Mesendoderm (in vitro differentiated cells): ENCODE measurements at regions not wholly inside any gene's neighbourhood (a gene's known extent, or its start where the extent isn't known, plus 50 kb on each side); places are given as distances from the start of the nearest gene placed in this dataset.

Experiments used
- DNase-seq: peaks from one replicate; pipeline ENCODE4 v3.0.0; 2013
- H2AK5ac ChIP-seq: 2 replicates; pipeline ENCODE4 v1.6.1; 2013; ENCODE audit warnings: low read length, inconsistent platforms
- H2BK120ac ChIP-seq: 2 replicates; pipeline ENCODE4 v1.6.1; 2013; ENCODE audit warnings: low read depth, mild to moderate bottlenecking, low read length, moderate library complexity, mixed read lengths
- H2BK15ac ChIP-seq: replicated peaks from 2 replicates; pipeline ENCODE4 v1.6.1; 2013; ENCODE audit warnings: low read depth, mild to moderate bottlenecking, moderate library complexity
- H2BK5ac ChIP-seq: 2 replicates; pipeline ENCODE4 v1.6.1; 2013; ENCODE audit warnings: low read length, inconsistent platforms
- H3K18ac ChIP-seq: 2 replicates; pipeline ENCODE4 v1.6.1; 2013; ENCODE audit warnings: mild to moderate bottlenecking, low read length, mixed read lengths
- H3K23ac ChIP-seq: one replicate; pipeline ENCODE4 v1.6.1; 2013; ENCODE audit warnings: low read length
- H3K27ac ChIP-seq: 2 replicates; pipeline ENCODE4 v1.5.1; 2013; ENCODE audit warnings: low read depth, mild to moderate bottlenecking, inconsistent platforms, low read length, moderate library complexity
- H3K27me3 ChIP-seq: 2 replicates; pipeline ENCODE4 v1.6.1; 2013; ENCODE audit warnings: low read length, control low read depth, mild to moderate bottlenecking, inconsistent platforms; ENCODE audit not compliant: insufficient read depth, poor library complexity
- H3K36me3 ChIP-seq: 2 replicates; pipeline ENCODE4 v1.6.1; 2013; ENCODE audit warnings: low read length, inconsistent platforms; ENCODE audit not compliant: control insufficient read depth, insufficient read depth
- H3K4ac ChIP-seq: one replicate; pipeline ENCODE4 v1.6.1; 2013; ENCODE audit warnings: low read depth, mild to moderate bottlenecking, low read length, moderate library complexity
- H3K4me1 ChIP-seq: 2 replicates; pipeline ENCODE4 v1.6.1; 2013; ENCODE audit warnings: low read depth, low read length, inconsistent platforms; ENCODE audit not compliant: control insufficient read depth
- H3K4me2 ChIP-seq: 2 replicates; pipeline ENCODE4 v1.6.1; 2013; ENCODE audit warnings: low read length
- H3K4me3 ChIP-seq: 2 replicates; pipeline ENCODE4 v1.5.1; 2013; ENCODE audit warnings: mild to moderate bottlenecking, low read length
- H3K56ac ChIP-seq: one replicate; pipeline ENCODE4 v1.6.1; 2013; ENCODE audit warnings: low read length
- H3K79me1 ChIP-seq: 2 replicates; pipeline ENCODE4 v1.6.1; 2013; ENCODE audit warnings: low read length, inconsistent platforms
- H3K79me2 ChIP-seq: 2 replicates; pipeline ENCODE4 v1.6.1; 2013; ENCODE audit warnings: mild to moderate bottlenecking, low read length; ENCODE audit not compliant: control insufficient read depth, insufficient read depth
- H3K9ac ChIP-seq: 2 replicates; pipeline ENCODE4 v1.6.1; 2013; ENCODE audit warnings: low read length, inconsistent platforms
- H4K5ac ChIP-seq: one replicate; pipeline ENCODE4 v1.6.1; 2013; ENCODE audit warnings: low read length
- H4K8ac ChIP-seq: one replicate; pipeline ENCODE4 v1.6.1; 2013; ENCODE audit warnings: low read depth, mild to moderate bottlenecking, control low read depth, low read length, moderate library complexity
- WGBS: extraction: QIAGEN DNeasy Blood & Tissue Kit; methylation state at CpG from one replicate; pipeline ENCODE4 v1.1.7; 2013; ENCODE audit warnings: low lambda C conversion rate, missing lambda C conversion rate; ENCODE audit not compliant: insufficient coverage; ENCODE audit errors: extremely low coverage; 5-methylcytosine and 5-hydroxymethylcytosine counted together

DNA sequence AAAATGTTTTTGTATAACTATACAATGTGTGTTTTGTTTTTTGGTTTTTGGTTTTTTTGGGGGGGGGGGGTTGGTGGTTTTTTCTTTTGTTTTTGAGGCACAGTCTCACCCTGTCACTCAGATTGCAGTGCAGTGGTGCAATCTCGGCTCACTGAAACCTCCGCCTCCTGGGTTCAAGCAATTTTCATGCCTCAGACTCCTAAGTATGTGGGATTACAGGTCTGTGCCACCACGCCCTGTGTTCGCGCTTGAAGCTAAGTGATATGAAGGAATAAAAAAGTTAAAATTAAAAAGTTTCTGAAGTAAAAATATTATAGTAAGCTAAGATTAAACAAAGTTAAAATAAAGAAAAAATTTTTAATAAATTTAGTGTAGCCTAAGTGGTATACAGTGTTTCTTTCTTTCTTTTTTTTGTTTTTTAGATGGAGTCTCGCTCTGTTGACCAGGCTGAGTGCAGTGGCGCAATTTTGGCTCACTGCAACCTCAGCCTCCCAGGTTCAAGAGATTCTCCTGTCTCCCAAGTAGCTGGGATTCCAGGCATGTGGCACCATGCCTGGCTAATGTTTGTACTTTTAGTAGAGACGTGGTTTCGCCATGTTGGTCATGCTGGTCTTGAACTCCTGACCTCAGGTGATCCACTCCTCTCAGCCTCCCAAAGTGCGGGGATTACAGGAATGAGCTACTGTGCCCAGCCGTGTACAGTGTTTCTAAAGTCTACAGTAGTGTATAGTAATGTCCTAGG lies 53.9 kb upstream of the TEX55 start:
- H2AK5ac ChIP-seq: no peak overlapping the region
- H3K79me2 ChIP-seq: no peaks in the 10 kb centered on the region
- no peak overlapping the region for H4K5ac ChIP-seq
- no peak overlapping the region for H2BK15ac ChIP-seq
- WGBS: no CpG with 5 or more reads among the region's 11 CpGs
- H3K4ac ChIP-seq: no peak overlapping the region
- DNase-seq: no peak
- no peak overlapping the region for H3K27ac ChIP-seq
- H4K8ac ChIP-seq: no peak overlapping the region
- H3K4me2 ChIP-seq: no peak overlapping the region
- no peaks in the 10 kb centered on the region for H3K27me3 ChIP-seq
- no peak overlapping the region for H3K18ac ChIP-seq
- H3K23ac ChIP-seq: no peak overlapping the region
- H2BK120ac ChIP-seq: no peak overlapping the region
- H2BK5ac ChIP-seq: no peak overlapping the region
- H3K36me3 ChIP-seq: no peaks in the 10 kb centered on the region
- no peak overlapping the region for H3K4me3 ChIP-seq
- H3K56ac ChIP-seq: no peak overlapping the region
- H3K79me1 ChIP-seq: no peaks in the 10 kb centered on the region
- no peaks in the 10 kb centered on the region for H3K4me1 ChIP-seq
- H3K9ac ChIP-seq: no peak overlapping the region

DNA sequence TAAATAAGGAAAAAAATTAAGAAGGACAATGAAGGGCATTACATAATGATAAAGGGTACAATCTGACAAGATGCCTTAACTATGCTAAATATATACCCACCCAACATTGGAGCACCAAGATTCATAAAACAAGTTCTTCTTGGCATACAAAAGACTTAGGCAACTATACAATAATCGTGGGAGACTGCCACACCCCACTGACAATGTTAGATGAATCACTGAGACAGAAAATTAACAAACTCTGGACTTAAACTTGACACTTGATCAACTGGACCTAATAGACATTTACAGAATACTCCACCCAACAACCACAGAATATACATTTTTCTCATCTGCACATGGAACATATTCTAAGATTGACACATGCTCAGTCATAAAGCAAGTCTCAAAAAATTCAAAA lies 53.2 kb upstream of the IGSF11 start:
- Histone ChIP-seq H3K4me3 (no peak overlapping the region), H2BK120ac (no peak overlapping the region), H3K4ac (no peak overlapping the region), H2AK5ac (no peak overlapping the region), H3K4me2 (no peak overlapping the region), H3K36me3 (no peaks in the 10 kb centered on the region), H3K27me3 (no peaks in the 10 kb centered on the region), H3K79me2 (no peaks in the 10 kb centered on the region), H3K9ac (no peak overlapping the region), H4K5ac (no peak overlapping the region), H4K8ac (no peak overlapping the region), H3K18ac (no peak overlapping the region), H3K23ac (no peak overlapping the region), H3K27ac (no peak overlapping the region), H2BK15ac (no peak overlapping the region), H2BK5ac (no peak overlapping the region), H3K56ac (no peak overlapping the region), H3K79me1 (no peaks in the 10 kb centered on the region), H3K4me1 (no peaks in the 10 kb centered on the region)
- no CpG with 5 or more reads among the region's 1 CpG for WGBS
- DNase-seq: no peak

DNA sequence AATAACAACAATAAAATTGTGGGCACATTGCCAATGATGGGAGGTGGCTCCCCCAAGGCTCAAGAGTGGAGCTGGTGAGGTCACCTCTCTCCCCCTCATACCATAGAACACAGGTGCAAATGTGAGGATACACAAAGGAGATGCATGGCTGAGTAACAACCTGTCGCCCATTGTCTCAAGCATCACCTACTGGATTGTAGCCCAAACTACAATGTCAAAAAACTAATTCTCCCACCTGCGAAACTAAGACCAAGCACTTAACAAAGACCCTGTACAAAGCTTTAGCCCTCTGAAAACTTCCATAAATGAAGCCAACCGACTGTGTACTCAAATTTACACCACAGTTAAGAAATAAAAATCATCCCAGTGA lies 50.4 kb upstream of the IGSF11 start:
- no peaks in the 10 kb centered on the region for H3K79me1 ChIP-seq

DNA sequence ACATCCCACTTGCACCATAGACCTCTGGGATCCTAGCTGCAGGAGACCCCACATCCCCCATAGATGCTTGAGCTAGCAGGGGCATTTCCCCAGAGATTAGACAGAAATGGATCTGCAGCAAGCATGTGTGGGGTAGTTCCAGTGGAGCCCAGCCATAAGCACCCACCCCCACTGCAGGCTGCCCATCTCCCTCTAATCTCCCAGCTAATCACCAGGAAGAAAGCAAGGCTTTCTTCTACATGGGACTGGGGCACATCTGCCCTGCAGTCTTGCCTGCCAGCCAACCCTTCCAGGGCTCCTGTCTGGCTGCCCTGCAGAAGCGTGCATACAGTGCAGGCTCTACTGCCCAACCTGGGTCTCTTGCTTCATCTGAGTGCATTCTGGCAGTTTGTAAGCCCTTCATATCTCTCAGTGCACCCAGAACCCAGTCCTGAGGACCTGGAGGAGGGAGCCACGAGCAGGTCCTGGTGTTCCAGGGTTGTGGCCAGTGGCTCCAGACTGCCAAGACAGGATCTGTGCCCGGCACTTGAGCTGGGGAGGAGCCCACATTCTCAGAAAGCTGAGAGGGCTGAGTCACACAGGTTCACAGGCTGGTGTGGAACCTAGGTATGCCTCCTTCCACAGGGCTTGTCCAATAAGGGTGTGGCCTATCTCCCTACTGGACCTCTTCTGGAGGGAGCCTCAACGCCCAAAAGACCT lies 49.9 kb upstream of the IGSF11 start:
- H2AK5ac ChIP-seq: no peak overlapping the region
- H3K9ac ChIP-seq: no peak overlapping the region
- no peak overlapping the region for H4K8ac ChIP-seq
- no peak overlapping the region for H3K23ac ChIP-seq
- H4K5ac ChIP-seq: no peak overlapping the region
- no peak overlapping the region for H3K4ac ChIP-seq
- H2BK120ac ChIP-seq: no peak overlapping the region
- H3K36me3 ChIP-seq: no peaks in the 10 kb centered on the region
- no CpG with 5 or more reads among the region's 4 CpGs for WGBS
- H3K18ac ChIP-seq: no peak overlapping the region
- no peaks in the 10 kb centered on the region for H3K27me3 ChIP-seq
- no peak overlapping the region for H3K56ac ChIP-seq
- H2BK15ac ChIP-seq: no peak overlapping the region
- H3K4me3 ChIP-seq: no peak overlapping the region
- peak; percentile 22 for DNase-seq
- H3K79me2 ChIP-seq: no peaks in the 10 kb centered on the region
- no peak overlapping the region for H3K27ac ChIP-seq
- no peak overlapping the region for H3K4me2 ChIP-seq
- no peak overlapping the region for H2BK5ac ChIP-seq
- no peaks in the 10 kb centered on the region for H3K4me1 ChIP-seq
- no peaks in the 10 kb centered on the region for H3K79me1 ChIP-seq

More for the DNA sequence above, 50.4 kb upstream of the IGSF11 start:
- Histone ChIP-seq H3K27me3 (no peaks in the 10 kb centered on the region), H4K5ac (no peak overlapping the region), H4K8ac (no peak overlapping the region), H2AK5ac (no peak overlapping the region), H3K56ac (no peak overlapping the region), H3K18ac (no peak overlapping the region), H3K27ac (no peak overlapping the region), H3K36me3 (no peaks in the 10 kb centered on the region), H3K79me2 (no peaks in the 10 kb centered on the region), H3K9ac (no peak overlapping the region), H3K4ac (no peak overlapping the region), H3K4me3 (no peak overlapping the region), H3K23ac (no peak overlapping the region), H3K4me2 (no peak overlapping the region), H2BK5ac (no peak overlapping the region), H2BK120ac (no peak overlapping the region), H2BK15ac (no peak overlapping the region), H3K4me1 (no peaks in the 10 kb centered on the region)
- peak; percentile 22 for DNase-seq
- WGBS: no CpG with 5 or more reads among the region's 3 CpGs
